Activated CD4-positive, alpha-beta T cell treated with anti-CD3 and anti-CD28 coated beads, Interleukin-2, amount 50 U/mL, for 48 hours (primary cell): ENCODE measurements at regions not wholly inside any gene's neighbourhood (a gene's known extent, or its start where the extent isn't known, plus 50 kb on each side); places are given as distances from the start of the nearest gene placed in this dataset.
"Not testable (repeated sequence)": the region's sequence is repeated elsewhere in the genome, so short reads cannot be mapped to it uniquely, and the experiment has no call there.

ENCODE experiments used
- DNase-seq, 2 experiments: peaks; one replicate each; pipeline ENCODE4 v3.0.0-alpha.2; 2020

GRCh38 chr17:30631651-30632050 lies 154.4 kb downstream of the GOSR1 start:
- not testable (repeated sequence) for DNase-seq

GRCh38 chr17:30625380-30625779 lies 148.2 kb downstream of the GOSR1 start:
- DNase-seq: not testable (repeated sequence)

GRCh38 chr17:30624180-30624579 lies 147.0 kb downstream of the GOSR1 start:
- not testable (repeated sequence) for DNase-seq

GRCh38 chr17:30609682-30610081 lies 132.5 kb downstream of the GOSR1 start:
- DNase-seq: not testable (repeated sequence)

- no peak for DNase-seq
These were observed 128.3 kb downstream of the GOSR1 start for GRCh38 chr17:30605523-30605922.

GRCh38 chr17:30605027-30605426 lies 127.8 kb downstream of the GOSR1 start:
- DNase-seq: no peak

GRCh38 chr17:30602396-30602795 lies 125.2 kb downstream of the GOSR1 start:
- not testable (repeated sequence) for DNase-seq

- DNase-seq: not testable (repeated sequence)
These were observed 124.8 kb downstream of the GOSR1 start for GRCh38 chr17:30601984-30602383.

- DNase-seq: peak; percentile 16 to 38
These were observed 123.8 kb downstream of the GOSR1 start for GRCh38 chr17:30600830-30601494.

- DNase-seq: peak; percentile 77 to 80
These were observed 123.0 kb downstream of the GOSR1 start for GRCh38 chr17:30600060-30600829.

GRCh38 chr17:30599428-30600059 lies 122.3 kb downstream of the GOSR1 start:
- DNase-seq: no peak

GRCh38 chr17:30597776-30598288 lies 120.6 kb downstream of the GOSR1 start:
- DNase-seq: no peak

- not testable (repeated sequence) for DNase-seq
These were observed 120.0 kb downstream of the GOSR1 start for GRCh38 chr17:30596948-30597775.

- DNase-seq: not testable (repeated sequence)
These were observed 117.8 kb downstream of the GOSR1 start for GRCh38 chr17:30594953-30595371.

- DNase-seq: no peak
These were observed 117.2 kb downstream of the GOSR1 start for GRCh38 chr17:30594223-30594952.

- DNase-seq: no peak
These were observed 113.0 kb downstream of the GOSR1 start for GRCh38 chr17:30590081-30590733.

- DNase-seq: no peak
These were observed 112.2 kb downstream of the GOSR1 start for GRCh38 chr17:30589431-30589830.

GRCh38 chr17:30588798-30589247 lies 111.6 kb downstream of the GOSR1 start:
- DNase-seq: no peak

- DNase-seq: no peak
These were observed 109.8 kb downstream of the GOSR1 start for GRCh38 chr17:30586818-30587595.

- DNase-seq: no peak
These were observed 107.6 kb downstream of the GOSR1 start for GRCh38 chr17:30584810-30585209.
